ENCODE measurements at regions not wholly inside any gene's neighbourhood (a gene's known extent, or its start where the extent isn't known, plus 50 kb on each side); places are given as distances from the start of the nearest gene placed in this dataset.

DNA sequence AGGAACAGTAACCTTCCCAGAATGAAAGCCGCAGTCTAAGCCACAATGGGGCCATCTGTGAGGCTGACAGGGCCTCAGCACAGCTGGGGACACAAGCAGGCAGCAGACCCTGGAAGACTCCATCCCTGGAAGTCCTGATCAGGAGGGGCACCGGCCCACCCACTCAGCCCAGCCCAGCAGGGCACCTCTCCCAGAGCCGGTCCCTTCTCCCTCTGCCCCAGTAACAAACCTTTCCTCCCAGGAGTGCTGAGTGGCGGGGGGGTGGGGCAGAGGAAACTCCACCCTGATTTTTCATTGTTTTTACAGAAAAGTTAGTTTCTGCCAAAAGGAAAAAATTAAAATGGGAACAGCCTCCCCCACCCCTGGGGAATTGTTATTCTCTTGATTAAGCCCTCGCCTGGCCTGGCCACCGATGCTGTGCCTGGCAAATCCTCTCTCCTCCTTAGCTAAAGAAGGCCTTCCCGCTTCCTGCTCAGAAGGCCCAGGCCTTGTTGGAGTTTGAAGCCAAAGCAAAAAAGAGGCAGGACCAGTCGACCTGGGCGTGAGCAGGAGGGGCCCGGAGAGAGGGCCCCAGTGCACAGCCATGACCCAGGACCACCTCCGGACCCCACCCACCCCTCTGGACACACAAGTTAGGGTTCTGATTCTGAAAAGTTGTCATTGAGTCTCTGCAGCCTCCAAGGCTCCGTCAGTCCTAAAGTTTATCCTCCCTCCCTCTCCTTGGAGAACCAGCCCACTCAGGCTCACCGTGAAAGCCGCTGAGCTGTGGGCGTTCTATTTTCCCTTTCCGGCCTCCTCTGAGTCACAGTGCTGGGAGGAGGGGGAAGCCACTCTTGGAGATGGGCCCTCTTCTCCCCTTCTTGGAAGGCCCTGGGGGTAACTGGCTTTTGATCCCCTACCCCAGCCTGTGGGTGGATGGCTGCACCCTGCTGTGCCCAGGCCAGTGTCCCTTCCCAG lies 128.4 kb upstream of the TNRC6C start (continued):
- TF ChIP-seq, protein P1, sequence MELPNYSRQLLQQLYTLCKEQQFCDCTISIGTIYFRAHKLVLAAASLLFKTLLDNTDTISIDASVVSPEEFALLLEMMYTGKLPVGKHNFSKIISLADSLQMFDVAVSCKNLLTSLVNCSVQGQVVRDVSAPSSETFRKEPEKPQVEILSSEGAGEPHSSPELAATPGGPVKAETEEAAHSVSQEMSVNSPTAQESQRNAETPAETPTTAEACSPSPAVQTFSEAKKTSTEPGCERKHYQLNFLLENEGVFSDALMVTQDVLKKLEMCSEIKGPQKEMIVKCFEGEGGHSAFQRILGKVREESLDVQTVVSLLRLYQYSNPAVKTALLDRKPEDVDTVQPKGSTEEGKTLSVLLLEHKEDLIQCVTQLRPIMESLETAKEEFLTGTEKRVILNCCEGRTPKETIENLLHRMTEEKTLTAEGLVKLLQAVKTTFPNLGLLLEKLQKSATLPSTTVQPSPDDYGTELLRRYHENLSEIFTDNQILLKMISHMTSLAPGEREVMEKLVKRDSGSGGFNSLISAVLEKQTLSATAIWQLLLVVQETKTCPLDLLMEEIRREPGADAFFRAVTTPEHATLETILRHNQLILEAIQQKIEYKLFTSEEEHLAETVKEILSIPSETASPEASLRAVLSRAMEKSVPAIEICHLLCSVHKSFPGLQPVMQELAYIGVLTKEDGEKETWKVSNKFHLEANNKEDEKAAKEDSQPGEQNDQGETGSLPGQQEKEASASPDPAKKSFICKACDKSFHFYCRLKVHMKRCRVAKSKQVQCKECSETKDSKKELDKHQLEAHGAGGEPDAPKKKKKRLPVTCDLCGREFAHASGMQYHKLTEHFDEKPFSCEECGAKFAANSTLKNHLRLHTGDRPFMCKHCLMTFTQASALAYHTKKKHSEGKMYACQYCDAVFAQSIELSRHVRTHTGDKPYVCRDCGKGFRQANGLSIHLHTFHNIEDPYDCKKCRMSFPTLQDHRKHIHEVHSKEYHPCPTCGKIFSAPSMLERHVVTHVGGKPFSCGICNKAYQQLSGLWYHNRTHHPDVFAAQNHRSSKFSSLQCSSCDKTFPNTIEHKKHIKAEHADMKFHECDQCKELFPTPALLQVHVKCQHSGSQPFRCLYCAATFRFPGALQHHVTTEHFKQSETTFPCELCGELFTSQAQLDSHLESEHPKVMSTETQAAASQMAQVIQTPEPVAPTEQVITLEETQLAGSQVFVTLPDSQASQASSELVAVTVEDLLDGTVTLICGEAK (IDR thresholded peaks at IDR 0.05) = no peak
- TF ChIP-seq, protein P1 (CRISPR knock-in tag; IDR thresholded peaks at IDR 0.05) = no peak
- TF ChIP-seq JUND (IDR thresholded peaks at IDR 0.05; ENCODE audit: borderline replicate concordance, low read depth, low read length) (peak; percentile 74; the same call in 1 of the 2 replicates), JUND (tag; IDR thresholded peaks at IDR 0.05; ENCODE audit: borderline replicate concordance, low read depth, low read length) (no peak; the same call in 2 of the 3 replicates), MAFG (tag; conservative IDR thresholded peaks at IDR 0.05) (no peak), DPF2 (IDR thresholded peaks at IDR 0.05) (peak; percentile 49), NEUROD1 (IDR thresholded peaks at IDR 0.05; ENCODE audit: borderline replicate concordance, low read depth, low read length, partially characterized antibody) (no peak), NONO (IDR thresholded peaks at IDR 0.05; ENCODE audit: low read depth in 2 of 2, low read length in 1 of 2) (no peak), ZNF253 (CRISPR knock-in tag; conservative IDR thresholded peaks at IDR 0.05) (no peak), SAP30 (IDR thresholded peaks at IDR 0.05; ENCODE audit: borderline replicate concordance, insufficient read depth, low read depth, low read length, poor library complexity, severe bottlenecking) (no peak), ZNF695 (CRISPR knock-in tag; IDR thresholded peaks at IDR 0.05) (no peak)
- TF ChIP-seq, protein P2, sequence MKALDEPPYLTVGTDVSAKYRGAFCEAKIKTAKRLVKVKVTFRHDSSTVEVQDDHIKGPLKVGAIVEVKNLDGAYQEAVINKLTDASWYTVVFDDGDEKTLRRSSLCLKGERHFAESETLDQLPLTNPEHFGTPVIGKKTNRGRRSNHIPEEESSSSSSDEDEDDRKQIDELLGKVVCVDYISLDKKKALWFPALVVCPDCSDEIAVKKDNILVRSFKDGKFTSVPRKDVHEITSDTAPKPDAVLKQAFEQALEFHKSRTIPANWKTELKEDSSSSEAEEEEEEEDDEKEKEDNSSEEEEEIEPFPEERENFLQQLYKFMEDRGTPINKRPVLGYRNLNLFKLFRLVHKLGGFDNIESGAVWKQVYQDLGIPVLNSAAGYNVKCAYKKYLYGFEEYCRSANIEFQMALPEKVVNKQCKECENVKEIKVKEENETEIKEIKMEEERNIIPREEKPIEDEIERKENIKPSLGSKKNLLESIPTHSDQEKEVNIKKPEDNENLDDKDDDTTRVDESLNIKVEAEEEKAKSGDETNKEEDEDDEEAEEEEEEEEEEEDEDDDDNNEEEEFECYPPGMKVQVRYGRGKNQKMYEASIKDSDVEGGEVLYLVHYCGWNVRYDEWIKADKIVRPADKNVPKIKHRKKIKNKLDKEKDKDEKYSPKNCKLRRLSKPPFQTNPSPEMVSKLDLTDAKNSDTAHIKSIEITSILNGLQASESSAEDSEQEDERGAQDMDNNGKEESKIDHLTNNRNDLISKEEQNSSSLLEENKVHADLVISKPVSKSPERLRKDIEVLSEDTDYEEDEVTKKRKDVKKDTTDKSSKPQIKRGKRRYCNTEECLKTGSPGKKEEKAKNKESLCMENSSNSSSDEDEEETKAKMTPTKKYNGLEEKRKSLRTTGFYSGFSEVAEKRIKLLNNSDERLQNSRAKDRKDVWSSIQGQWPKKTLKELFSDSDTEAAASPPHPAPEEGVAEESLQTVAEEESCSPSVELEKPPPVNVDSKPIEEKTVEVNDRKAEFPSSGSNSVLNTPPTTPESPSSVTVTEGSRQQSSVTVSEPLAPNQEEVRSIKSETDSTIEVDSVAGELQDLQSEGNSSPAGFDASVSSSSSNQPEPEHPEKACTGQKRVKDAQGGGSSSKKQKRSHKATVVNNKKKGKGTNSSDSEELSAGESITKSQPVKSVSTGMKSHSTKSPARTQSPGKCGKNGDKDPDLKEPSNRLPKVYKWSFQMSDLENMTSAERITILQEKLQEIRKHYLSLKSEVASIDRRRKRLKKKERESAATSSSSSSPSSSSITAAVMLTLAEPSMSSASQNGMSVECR (CRISPR knock-in tag; IDR thresholded peaks at IDR 0.05) = no peak
